ENCODE measurements at regions not wholly inside any gene's neighbourhood (a gene's known extent, or its start where the extent isn't known, plus 50 kb on each side); places are given as distances from the start of the nearest gene placed in this dataset.

- no peak overlapping the region for H3K4me3 ChIP-seq
- H3K27ac ChIP-seq: no peak overlapping the region
- H3K9me3 ChIP-seq: no peaks in the 10 kb centered on the region
- no peaks in the 10 kb centered on the region for H3K36me3 ChIP-seq
- TF ChIP-seq EP300 (IDR thresholded peaks at IDR 0.05) (no peak), POLR2A (IDR thresholded peaks at IDR 0.05) (no peak), CTCF (IDR thresholded peaks at IDR 0.05) (no peak), POLR2AphosphoS5 (IDR thresholded peaks at IDR 0.05) (no peak)
- H3K4me1 ChIP-seq: peaks cover 10% of the 10 kb centered on the region
- no peak for DNase-seq (ENCODE audit: low spot score in 2 of 2)
- H3K27me3 ChIP-seq: no peaks in the 10 kb centered on the region
These were observed 118.0 kb upstream of the SPAG17 start for GRCh38 chr1:118303064-118303463.

- DNase-seq (ENCODE audit: low spot score in 2 of 2): no peak
- 55% methylated on average over 1 of the region's 1 CpG for WGBS
- no peak for TF ChIP-seq POLR2AphosphoS5 (IDR thresholded peaks at IDR 0.05)
- TF ChIP-seq EP300 (IDR thresholded peaks at IDR 0.05): no peak
- TF ChIP-seq POLR2A (IDR thresholded peaks at IDR 0.05): no peak
- no peak for TF ChIP-seq CTCF (IDR thresholded peaks at IDR 0.05)
- Histone ChIP-seq H3K27ac (peak overlapping the region; percentile 25), H3K4me3 (no peak overlapping the region), H3K9me3 (no peaks in the 10 kb centered on the region), H3K4me1 (peaks cover 10% of the 10 kb centered on the region), H3K27me3 (no peaks in the 10 kb centered on the region), H3K36me3 (no peaks in the 10 kb centered on the region)
These were observed 117.1 kb upstream of the SPAG17 start for GRCh38 chr1:118302145-118302544.

GRCh38 chr1:118300808-118301207, 115.8 kb upstream of the SPAG17 start:
- Histone ChIP-seq H3K27me3 (no peaks in the 10 kb centered on the region), H3K9me3 (no peaks in the 10 kb centered on the region), H3K27ac (no peak overlapping the region), H3K36me3 (no peaks in the 10 kb centered on the region), H3K4me1 (peaks cover 3% of the 10 kb centered on the region), H3K4me3 (no peak overlapping the region)
- TF ChIP-seq CTCF (IDR thresholded peaks at IDR 0.05): no peak
- TF ChIP-seq POLR2AphosphoS5 (IDR thresholded peaks at IDR 0.05): no peak
- no peak for TF ChIP-seq EP300 (IDR thresholded peaks at IDR 0.05)
- no peak for TF ChIP-seq POLR2A (IDR thresholded peaks at IDR 0.05)
- no peak for DNase-seq (ENCODE audit: low spot score in 2 of 2)

GRCh38 chr1:118298397-118298796, 113.4 kb upstream of the SPAG17 start:
- no peaks in the 10 kb centered on the region for H3K9me3 ChIP-seq
- TF ChIP-seq EP300 (IDR thresholded peaks at IDR 0.05) (no peak), POLR2A (IDR thresholded peaks at IDR 0.05) (no peak), CTCF (IDR thresholded peaks at IDR 0.05) (no peak), POLR2AphosphoS5 (IDR thresholded peaks at IDR 0.05) (no peak)
- DNase-seq (ENCODE audit: low spot score in 2 of 2): no peak
- 96% methylated on average over 5 of the region's 5 CpGs for WGBS
- no peaks in the 10 kb centered on the region for H3K36me3 ChIP-seq
- peaks cover 6% of the 10 kb centered on the region for H3K4me1 ChIP-seq
- no peaks in the 10 kb centered on the region for H3K27me3 ChIP-seq
- no peak overlapping the region for H3K27ac ChIP-seq
- no peak overlapping the region for H3K4me3 ChIP-seq

GRCh38 chr1:118297521-118297920, 112.5 kb upstream of the SPAG17 start:
- H3K9me3 ChIP-seq: no peaks in the 10 kb centered on the region
- no peak overlapping the region for H3K27ac ChIP-seq
- TF ChIP-seq POLR2AphosphoS5 (IDR thresholded peaks at IDR 0.05) (no peak), POLR2A (IDR thresholded peaks at IDR 0.05) (no peak), EP300 (IDR thresholded peaks at IDR 0.05) (no peak), CTCF (IDR thresholded peaks at IDR 0.05) (no peak)
- no peak for DNase-seq (ENCODE audit: low spot score in 2 of 2)
- no peak overlapping the region for H3K4me3 ChIP-seq
- no peaks in the 10 kb centered on the region for H3K27me3 ChIP-seq
- peaks cover 6% of the 10 kb centered on the region for H3K4me1 ChIP-seq
- H3K36me3 ChIP-seq: no peaks in the 10 kb centered on the region
